GM18508 (cell line): ENCODE measurements at regions not wholly inside any gene's neighbourhood (a gene's known extent, or its start where the extent isn't known, plus 50 kb on each side); places are given as distances from the start of the nearest gene placed in this dataset.

Experiments
- ATAC-seq: cut with Tn5 transposase; IDR thresholded peaks from one replicate; pipeline ENCODE4 v1.9.1; 2021; ENCODE audit warnings: moderate number of reproducible peaks; ENCODE audit not compliant: insufficient read depth, unreplicated experiment

- ATAC-seq: no peak
Observed at GRCh38 chr17:33401249-33401648, 108.2 kb upstream of the ASIC2 start.

GRCh38 chr17:33403194-33403593 is 110.1 kb upstream of the ASIC2 start:
- no peak for ATAC-seq

- ATAC-seq: no peak
Observed at GRCh38 chr17:33404070-33404819, 111.2 kb upstream of the ASIC2 start.

- ATAC-seq: no peak
Observed at GRCh38 chr17:33416131-33416530, 123.0 kb upstream of the ASIC2 start.

GRCh38 chr17:33421933-33422332 is 128.8 kb upstream of the ASIC2 start:
- no peak for ATAC-seq

- ATAC-seq: no peak
Observed at GRCh38 chr17:33433581-33433980, 140.5 kb upstream of the ASIC2 start.

GRCh38 chr17:33434841-33435240 is 141.7 kb upstream of the ASIC2 start:
- ATAC-seq: no peak

- no peak for ATAC-seq
Observed at GRCh38 chr17:33435721-33436301, 142.7 kb upstream of the ASIC2 start.

GRCh38 chr17:33436321-33436720 is 143.2 kb upstream of the ASIC2 start:
- no peak for ATAC-seq

GRCh38 chr17:33438139-33438538 is 145.0 kb upstream of the ASIC2 start:
- ATAC-seq: no peak

GRCh38 chr17:33438578-33438977 is 145.5 kb upstream of the ASIC2 start:
- no peak for ATAC-seq

- no peak for ATAC-seq
Observed at GRCh38 chr17:33442320-33442719, 149.2 kb upstream of the ASIC2 start.

GRCh38 chr17:33444731-33445130 is 151.6 kb upstream of the ASIC2 start:
- no peak for ATAC-seq

GRCh38 chr17:33447090-33447489 is 154.0 kb upstream of the ASIC2 start:
- no peak for ATAC-seq

- no peak for ATAC-seq
Observed at GRCh38 chr17:33451221-33451620, 158.1 kb upstream of the ASIC2 start.

GRCh38 chr17:33457477-33457876 is 164.4 kb upstream of the ASIC2 start:
- no peak for ATAC-seq

GRCh38 chr17:33459078-33459940 is 166.2 kb upstream of the ASIC2 start:
- no peak for ATAC-seq

GRCh38 chr17:33460781-33461450 is 167.8 kb upstream of the ASIC2 start:
- no peak for ATAC-seq

- no peak for ATAC-seq
Observed at GRCh38 chr17:33463887-33464286, 170.8 kb upstream of the ASIC2 start.

- ATAC-seq: no peak
Observed at GRCh38 chr17:33464669-33465280, 171.7 kb upstream of the ASIC2 start.
